HG03469 (cell line): ENCODE measurements at regions not wholly inside any gene's neighbourhood (a gene's known extent, or its start where the extent isn't known, plus 50 kb on each side); places are given as distances from the start of the nearest gene placed in this dataset.
A peak's percentile ranks its signal among the peaks of the same experiment; 100 is the strongest.

ENCODE experiments used
- ATAC-seq: cut with Tn5 transposase; IDR thresholded peaks from one replicate; pipeline ENCODE4 v1.9.1; 2021; ENCODE audit warnings: mild to moderate bottlenecking, moderate library complexity, moderate number of reproducible peaks; ENCODE audit not compliant: unreplicated experiment

DNA sequence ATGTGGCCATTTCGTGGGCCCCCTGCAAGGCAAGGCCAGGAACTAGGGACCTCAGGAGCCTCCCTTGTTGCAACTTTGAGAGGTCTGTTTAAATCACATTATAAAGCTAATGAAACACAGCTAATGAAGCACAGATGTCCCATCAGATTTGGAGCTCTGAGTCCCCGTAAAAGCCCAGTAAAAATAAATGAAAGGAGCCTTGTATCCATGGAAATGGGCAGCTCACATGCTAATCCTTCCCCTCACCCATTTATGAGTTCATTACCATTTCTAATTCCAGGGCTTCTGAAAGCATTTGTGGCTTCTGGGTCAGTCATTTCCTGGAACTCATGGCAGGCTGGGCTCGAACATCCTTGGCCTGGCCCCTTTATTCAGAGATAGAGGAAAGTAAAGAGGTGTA, 274.8 kb downstream of the SS18 start:
- no peak for ATAC-seq

DNA sequence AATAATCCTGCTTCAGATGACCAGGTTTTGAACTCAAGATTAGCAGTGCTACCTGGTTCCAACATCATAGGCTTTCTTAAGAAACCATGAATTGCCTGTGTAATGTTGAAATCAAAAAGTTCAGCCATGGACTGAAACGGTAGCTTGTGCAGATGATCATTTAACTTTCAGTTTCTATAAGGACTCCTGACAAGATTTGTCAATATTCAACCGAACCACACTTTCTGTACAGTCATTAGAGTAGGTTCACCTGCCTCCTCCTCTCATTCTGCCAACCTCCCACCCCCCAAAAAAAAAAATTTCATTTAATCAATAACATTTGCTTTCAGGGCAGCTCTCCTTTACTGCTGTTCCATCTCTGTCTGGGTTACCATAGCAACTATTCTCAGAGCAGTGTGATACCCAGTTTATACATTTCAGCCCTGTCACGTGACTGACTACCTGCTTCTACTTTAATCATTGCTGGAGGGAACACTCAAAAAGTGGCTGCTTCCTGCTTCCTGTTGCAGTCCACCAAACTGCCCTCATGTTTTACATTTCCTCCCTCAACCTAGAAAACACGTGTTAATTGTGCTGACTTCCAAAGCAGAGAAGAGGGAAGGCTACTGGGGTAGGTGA, 275.5 kb downstream of the SS18 start:
- peak; percentile 85 for ATAC-seq

DNA sequence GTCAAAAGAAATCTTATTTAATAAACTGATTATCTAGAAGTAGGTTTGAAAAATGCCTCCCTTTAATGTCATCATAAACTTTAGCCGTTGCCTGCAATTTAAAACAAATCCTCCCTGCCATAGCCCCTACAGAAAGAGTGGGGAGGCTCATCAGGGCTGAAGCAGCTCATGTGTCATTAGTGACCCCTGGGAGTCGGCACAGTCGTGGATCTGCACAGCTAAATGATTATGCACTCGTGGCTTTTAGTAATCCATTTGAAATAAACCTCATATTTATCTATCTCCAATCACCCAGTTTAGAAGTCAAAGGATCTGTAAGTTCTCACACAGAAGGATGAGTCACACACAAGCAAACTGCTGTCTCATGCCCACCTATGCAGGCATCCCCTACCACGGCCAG, 277.3 kb downstream of the SS18 start:
- no peak for ATAC-seq

DNA sequence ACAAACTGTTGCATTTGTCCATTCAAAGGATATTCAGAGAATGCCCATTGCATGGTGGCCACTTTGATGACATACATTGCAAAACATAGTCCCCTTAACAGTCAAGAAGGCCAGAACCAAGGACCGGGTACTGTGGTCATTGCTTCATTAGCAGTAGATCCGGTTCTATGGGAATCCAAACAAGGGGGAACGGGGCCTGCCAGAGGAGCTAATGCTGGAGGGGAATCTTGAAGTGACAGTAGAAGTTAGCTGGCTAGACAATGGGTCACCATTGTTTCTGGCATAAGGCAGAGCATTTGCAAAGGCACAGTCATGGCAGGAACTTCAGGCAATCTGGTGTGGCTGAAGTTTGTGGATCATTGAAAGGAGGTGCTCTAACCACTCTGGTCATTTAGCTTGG, 279.7 kb downstream of the SS18 start:
- no peak for ATAC-seq

DNA sequence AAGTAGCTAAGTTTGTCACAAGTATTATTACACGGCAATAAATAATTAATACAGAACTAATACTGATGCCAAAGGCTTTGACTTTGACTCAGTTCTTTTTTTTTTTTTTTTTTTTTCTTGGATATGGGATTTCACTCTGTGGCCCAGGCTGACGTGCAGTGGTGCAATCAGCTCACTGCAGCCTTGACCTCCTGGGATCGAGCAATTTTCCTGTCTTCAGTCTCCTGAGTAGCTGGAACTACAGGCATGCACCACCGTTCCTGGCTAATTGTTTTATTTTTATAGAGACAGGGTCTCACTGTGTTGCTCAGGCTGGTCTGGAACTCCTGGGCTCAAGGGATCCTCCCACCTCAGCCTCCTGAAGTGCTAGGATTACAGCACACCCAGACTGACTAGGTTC, 284.5 kb downstream of the SS18 start:
- no peak for ATAC-seq

DNA sequence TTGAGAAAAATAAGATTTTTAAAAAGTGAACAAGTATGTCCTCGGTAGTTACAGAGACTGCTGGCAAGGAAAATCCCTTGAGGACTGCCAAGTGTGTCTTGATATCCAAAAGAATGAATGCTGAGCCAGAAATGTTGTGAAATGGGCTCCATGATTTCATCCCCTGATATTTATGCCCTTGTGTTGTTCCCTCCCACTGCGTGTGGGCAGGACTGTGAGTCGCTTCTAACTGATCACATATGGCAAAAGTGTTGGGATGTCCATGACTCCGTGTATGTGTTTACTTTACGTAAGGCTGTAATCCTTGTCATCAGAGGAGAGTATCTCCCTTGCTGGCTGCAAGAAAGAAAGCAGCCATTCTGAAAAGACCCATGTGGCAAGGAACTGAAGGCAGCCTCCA, 285.1 kb downstream of the SS18 start:
- ATAC-seq: no peak

DNA sequence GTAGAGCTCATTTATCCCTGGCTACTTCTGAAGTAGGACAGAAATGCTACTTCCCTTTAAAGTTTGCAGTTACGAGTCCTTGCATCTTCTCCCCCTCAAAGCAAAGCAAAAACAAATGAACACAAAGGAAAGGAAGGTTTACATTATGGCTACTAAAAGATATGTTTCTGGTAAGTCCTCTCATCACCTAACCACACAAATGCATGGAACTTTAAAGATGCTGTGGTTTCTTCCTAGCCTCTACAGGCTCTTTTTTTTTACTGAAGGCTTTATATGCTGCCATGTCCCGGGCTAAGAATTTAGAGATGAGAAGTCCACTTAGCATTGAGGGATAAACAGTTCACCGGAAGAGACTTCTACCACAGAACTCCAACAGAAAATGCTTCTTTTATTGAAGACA, 291.2 kb downstream of the SS18 start:
- no peak for ATAC-seq

DNA sequence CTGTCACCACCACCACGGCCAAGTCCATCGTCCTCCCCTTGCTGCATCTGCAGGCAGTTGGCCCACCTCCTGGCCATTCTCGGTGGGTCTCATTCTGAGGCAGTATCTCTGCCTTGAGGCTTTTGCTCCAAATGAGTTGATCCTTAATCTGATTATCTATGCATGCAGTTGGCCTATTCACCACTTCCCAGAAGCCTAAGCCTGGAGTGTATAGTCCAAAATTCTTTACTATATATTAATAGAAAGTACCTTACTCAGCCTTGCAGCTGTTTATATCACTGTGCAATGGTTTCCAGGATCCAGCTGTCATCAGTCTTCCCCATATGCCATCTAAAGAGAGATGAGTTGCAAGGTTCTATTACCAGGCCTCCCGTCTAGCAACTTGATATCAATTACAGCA, 292.4 kb downstream of the SS18 start:
- ATAC-seq: no peak

DNA sequence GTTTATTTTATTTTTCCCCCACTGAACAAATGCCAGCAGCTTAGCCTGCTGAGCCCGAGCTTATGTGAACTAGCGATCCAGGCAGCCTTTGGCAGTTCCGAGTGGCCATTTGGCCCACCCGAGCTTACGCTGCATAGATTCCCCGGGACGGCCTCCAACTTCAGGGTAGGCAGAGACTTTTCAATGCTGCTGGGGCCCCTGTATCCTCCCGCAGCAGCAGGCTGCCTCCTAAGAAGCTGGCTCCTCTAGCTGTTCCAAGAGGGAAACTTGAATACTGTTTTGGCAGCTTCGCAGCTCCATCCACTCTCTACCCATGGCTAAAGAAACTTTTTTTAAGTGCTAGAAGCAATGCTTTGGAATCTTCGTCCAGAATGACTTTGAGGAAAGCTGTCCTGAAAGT, 295.2 kb downstream of the SS18 start:
- no peak for ATAC-seq

DNA sequence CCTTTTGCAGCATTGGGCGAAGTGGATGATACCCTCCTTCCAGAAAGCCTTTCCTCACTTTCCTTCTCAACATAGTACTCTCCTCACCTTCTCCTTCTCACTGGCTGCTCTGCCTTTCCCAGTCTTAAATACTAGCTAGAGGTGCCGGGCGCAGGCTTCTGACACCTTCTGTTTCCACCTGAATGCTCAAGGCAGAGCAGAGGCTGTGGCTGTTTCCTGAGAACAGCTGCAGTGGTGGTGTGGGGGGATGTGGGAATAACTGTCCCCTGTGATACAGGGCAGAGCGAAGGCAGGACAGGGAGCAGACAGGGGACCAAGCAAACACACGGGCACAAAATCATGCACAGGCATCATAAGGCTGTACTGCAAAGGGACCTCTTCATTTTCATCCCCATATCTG, 303.1 kb downstream of the SS18 start:
- no peak for ATAC-seq

DNA sequence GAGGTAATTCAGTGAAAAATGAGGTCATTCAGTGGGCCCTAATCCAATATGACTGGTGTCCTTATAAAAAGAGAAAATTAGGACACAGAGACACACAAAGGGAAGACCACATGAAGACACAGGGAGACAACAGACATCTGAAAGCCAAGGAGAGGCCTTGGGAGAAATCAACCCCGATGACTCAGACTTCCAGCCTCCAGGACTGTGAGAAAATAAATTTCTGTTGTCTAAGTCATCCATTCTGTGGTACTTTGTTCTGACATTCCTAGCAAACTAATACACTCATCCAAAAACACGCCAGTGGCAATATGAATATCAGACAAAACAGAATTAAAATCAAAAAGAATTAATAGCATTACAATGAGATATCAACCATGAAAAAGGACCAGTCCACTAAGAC, 303.7 kb downstream of the SS18 start:
- ATAC-seq: no peak

DNA sequence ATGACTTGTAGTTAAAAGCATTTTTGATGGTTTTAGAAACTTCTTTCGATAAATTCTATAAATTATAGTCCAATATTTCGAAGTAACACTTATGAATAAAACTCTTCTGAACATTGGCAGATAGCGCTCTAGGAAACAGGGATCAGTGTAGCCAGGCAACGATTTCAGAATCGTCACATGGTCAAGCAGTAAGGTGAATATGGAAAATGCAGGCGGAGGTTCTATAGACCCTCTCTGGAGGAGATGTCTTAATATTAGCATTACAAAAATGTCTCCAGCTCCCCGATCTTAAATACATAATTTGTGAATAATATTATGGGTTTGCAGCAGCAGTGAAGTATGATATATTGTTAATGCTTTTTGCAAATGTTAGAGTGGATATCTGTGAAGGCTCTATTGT, 310.3 kb downstream of the SS18 start:
- no peak for ATAC-seq

DNA sequence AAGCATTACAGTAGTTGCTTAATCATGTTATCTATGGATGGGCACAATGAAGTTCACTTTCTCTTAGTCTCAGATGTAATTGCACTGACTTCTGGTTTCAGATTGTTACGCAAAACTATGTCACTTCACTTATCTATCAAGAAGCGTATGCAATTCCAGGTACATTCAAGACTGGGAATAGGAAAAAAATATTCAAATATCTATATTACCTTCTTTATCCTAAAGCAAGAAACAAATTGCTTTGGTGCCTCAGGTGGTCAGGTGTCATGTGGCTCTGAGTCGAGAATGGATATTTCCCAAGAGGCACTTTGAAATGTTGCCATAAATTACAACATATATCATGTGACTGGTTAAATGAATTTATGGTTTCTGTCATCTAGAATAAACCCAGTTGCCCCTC, 318.6 kb downstream of the SS18 start:
- no peak for ATAC-seq

DNA sequence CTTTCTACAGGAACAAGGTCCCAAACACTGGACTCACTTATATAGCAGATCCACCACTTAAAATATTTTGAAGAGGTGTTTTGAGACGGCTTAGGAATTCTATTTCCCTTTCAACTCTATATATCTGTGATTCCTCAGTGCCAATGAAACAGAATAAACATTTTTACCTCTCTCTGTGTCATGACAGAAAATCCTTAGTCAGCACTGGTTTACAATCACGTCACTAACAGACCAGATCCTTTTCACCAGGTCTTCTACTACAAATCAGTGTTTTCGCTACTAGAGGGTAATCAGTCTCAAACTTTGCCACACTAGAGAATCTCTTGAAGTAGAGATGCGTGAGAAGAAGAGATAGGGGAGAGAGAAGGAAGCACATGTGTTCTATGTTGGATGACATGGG, 325.6 kb downstream of the SS18 start:
- no peak for ATAC-seq

DNA sequence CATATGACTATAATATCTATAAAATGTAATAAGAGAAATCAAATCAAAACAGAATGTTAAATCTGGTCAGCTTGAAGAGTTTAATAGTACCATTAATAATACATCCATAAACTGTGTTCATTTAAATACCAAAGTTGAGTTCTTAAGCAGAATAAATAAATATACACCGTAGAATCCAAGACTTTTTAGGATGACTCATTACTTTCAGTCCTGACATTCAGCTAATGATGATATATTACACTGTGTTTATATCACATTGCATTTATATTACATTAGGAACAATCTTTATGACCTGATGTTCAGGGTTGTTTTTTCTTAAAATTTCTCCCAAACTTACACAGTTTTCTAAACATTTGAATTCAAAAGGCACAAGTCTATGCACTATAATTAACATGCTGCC, 331.3 kb downstream of the SS18 start:
- ATAC-seq: no peak

DNA sequence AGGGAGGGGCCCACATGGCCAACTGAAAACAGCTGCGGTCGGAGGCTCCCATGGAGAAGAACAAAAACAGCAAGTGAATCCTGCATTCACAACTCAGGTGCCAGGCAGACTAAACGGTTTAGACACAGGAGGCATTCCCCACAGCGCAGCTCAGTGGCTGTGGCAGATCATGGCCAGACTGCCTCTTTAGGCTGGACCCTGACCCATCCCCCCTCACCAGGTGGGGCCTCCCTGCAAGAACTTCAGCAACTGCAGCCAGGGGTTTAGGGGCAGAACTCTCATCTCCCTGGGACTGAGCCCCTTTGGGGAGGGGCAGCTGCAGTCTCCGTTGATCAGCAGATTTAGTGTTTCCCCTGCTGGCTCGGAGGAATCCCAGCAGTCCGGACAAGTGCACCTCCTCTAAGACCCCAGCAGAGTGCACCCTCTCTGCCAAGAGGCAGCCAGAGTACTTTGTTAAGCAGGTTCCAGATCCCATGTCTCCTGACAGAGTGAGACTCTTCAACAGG, 346.7 kb downstream of the SS18 start:
- no peak for ATAC-seq

DNA sequence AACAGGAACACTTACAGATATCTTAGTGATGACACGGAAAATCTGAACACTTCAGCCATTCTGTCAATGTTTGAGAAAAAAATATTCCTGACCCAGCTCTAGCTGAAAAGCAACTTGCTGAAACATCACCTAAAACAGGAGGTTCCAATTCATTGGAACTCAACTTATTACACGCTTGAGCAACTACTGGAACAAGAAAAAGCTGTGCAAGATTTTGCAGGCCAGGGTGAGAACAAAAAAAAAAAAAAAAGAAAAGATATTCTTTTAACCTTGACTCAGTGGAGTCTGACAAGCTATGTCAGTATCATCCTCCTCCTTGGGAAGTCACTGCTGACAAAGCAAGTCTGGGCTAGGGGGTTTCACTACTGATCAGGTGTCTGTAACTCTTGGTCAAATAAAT, 351.0 kb downstream of the SS18 start:
- ATAC-seq: no peak

DNA sequence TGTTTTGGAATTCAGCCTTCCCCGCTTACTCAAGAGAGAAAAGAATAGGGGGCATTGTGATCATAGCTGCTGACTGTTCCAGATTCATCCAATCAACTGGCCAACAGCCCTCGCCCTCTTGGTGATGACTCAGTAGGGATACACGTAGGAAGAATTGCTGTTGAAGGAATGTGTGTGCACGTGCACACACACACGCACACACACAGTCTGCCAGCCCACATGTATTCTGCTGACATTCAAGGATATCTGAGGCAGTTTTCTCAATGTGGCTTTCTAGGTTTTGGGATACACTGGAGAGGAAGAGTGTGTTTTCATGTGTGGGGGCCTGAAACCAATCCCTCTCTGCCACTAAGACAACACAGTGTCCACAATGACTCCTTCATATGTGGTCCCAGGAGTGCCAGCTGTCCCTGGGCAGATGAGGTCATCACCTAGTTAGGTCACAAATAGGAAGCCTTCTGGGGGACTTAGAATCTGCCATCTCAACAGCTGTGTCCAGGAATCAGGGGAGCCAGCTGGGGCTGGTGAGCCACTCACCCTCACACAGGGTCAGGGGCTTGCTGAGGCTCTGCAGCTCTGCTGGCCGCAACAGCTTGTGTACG, 352.6 kb downstream of the SS18 start:
- no peak for ATAC-seq

DNA sequence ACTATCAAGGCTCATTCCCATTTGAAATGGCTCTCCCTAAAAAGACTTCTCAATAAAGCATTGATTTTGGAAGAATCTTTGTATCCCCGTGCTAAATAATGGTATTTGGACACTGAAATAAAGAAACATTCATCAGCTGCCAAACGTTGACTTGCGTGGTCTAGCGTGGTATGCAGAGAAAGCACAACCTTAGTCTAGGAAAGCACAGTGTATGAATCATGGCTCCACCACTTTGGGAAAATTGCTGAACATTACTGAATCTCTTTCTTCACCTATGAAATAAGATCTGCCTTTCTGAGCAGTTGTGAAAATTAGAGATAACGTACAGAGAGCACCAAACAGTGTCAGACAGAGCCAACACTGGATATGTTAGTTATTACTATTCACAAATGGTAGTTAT, 353.9 kb downstream of the SS18 start:
- ATAC-seq: no peak

DNA sequence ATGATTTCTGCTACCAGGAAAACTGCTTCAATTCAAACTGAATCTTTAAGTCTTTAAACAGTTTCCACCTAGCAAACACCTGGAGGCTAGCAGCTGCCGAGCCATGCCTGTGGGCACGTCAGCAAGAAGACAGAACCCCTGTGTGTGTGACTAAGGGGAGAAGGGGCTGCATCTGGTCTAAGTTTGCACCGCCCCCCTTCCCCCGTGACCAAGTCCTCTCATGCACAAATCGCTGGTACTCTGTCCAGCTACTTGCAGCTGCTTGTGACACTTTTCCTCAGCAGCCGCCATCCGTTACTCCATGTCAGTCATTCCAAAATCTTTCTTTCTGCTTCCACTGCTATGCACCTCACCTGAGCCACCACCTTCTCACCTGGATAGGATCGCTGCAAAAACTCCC, 355.0 kb downstream of the SS18 start:
- ATAC-seq: no peak

DNA sequence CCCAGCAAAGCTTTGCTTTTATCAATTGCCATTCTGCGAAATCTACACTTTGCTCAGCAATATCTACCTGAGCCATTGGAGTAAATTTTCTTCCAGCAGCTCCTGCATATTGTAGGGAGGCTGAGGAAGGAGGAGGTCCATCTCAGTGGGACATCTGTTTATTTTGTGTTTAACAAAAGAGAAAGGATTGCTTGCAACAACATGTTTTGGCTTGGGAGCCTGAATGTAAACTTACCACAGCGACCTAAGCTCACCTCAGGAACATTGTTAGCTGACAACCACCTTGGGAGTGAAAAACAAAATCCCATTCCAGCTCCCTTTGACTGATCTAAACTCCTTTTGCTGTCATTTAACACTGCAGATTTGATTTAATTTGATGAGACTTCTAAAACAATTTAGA, 356.1 kb downstream of the SS18 start:
- no peak for ATAC-seq

DNA sequence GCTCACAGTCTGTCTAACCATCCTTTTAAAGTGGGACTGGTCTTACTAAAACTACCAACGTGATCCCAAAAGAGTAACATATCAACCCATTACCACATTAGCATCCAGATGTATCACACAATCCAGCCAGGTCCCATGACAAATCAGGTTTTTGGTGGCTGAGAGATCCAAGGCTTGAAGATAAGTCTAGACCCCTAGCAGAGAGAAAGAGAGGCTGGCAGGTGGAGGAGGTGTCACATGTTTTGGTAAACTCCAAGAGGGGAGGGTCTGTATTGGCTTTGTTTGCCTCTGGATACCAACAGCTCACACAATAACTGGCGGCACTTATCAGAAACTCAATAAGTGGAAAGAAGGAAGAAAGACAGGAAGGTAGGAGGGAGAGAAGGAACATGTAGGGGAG, 357.6 kb downstream of the SS18 start:
- no peak for ATAC-seq

DNA sequence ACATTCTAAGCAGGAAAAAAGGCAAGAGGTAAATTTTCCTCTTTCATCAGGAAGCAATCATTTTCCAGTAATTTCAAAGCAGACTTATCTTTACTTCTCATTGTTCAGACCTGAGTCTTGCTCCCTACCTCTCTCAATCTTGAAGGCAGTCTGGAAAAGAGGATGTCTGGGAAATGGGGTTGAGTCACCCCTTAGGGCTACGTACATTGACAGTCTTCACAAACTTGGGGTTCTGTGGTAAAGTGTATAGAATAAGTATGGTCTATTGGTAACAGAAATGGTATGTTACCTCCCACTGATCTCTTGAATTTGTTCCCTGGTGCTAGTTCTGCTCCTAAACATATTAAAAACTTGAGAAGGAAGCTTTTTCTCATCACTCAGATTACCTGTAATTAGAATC, 361.3 kb downstream of the SS18 start:
- no peak for ATAC-seq
